RWPE2 (cell line): ENCODE measurements at regions not wholly inside any gene's neighbourhood (a gene's known extent, or its start where the extent isn't known, plus 50 kb on each side); places are given as distances from the start of the nearest gene placed in this dataset.
A peak's percentile ranks its signal among the peaks of the same experiment; 100 is the strongest.

Experiments
- ATAC-seq: fragments of 200-7000 bp; cut with Tn5 transposase; 3 replicates; pipeline ENCODE4 v1.9.1; 2021; ENCODE audit warnings: low read depth
- DNase-seq: peaks from one replicate; pipeline ENCODE4 v3.0.0-alpha.2; 2020; ENCODE audit warnings: low spot score
- H3K27ac ChIP-seq: fragments of 450-650 bp; 2 replicates; pipeline ENCODE4 v1.5.1; 2017; ENCODE audit warnings: mild to moderate bottlenecking; ENCODE audit not compliant: poor library complexity, severe bottlenecking
- H3K27me3 ChIP-seq: fragments of 250-450 bp; sonication (Bioruptor Pico); 2 replicates; pipeline ENCODE4 v1.5.1; 2021; ENCODE audit warnings: mild to moderate bottlenecking, moderate library complexity; ENCODE audit not compliant: insufficient read depth, poor library complexity, severe bottlenecking
- H3K36me3 ChIP-seq: fragments of 250-450 bp; sonication (Bioruptor Pico); 2 replicates; pipeline ENCODE4 v1.5.1; 2020; ENCODE audit warnings: low read depth, mild to moderate bottlenecking, moderate library complexity
- H3K4me1 ChIP-seq: fragments of 250-450 bp; sonication (Bioruptor Pico); 2 replicates; pipeline ENCODE4 v1.5.1; 2021; ENCODE audit warnings: mild to moderate bottlenecking, moderate library complexity; ENCODE audit not compliant: insufficient read depth, poor library complexity, severe bottlenecking
- H3K4me3 ChIP-seq: fragments of 250-450 bp; sonication (Bioruptor Pico); 2 replicates; pipeline ENCODE4 v1.5.1; 2021; ENCODE audit warnings: mild to moderate bottlenecking, moderate library complexity; ENCODE audit not compliant: severe bottlenecking
- H3K9me3 ChIP-seq: fragments of 250-450 bp; sonication (Bioruptor Pico); 2 replicates; pipeline ENCODE4 v1.5.1; 2021; ENCODE audit warnings: mild to moderate bottlenecking, moderate library complexity; ENCODE audit not compliant: severe bottlenecking
- TF ChIP-seq, protein P1 (sequence below): fragments of 450-650 bp; IDR thresholded peaks from one replicate; pipeline ENCODE4 v1.5.1; 2017; ENCODE audit warnings: mild to moderate bottlenecking, moderate library complexity; ENCODE audit not compliant: poor library complexity, severe bottlenecking

DNA sequence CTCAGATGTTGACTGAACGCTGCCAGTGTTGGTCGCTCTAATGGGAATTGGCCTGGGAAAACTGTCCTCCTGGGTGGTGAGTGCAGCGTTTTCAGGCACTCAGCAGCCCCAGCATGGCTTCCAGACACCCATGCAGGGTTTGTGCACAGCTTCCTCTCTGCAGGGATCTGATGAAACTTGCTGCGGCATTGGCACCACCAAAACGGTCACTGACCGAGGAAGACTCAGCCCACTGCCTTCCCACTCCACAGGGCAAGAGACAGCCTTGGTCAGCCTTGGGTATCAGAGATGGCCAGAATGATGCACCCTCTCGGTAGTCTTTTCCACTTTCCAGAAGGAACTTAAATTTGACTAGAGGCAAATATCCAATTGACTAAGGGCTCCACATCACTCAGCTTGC lies 398.9 kb downstream of the IRS2 start:
- peaks cover 14% of the 10 kb centered on the region for H3K4me1 ChIP-seq
- no peak overlapping the region for H3K4me3 ChIP-seq
- no peaks in the 10 kb centered on the region for H3K9me3 ChIP-seq
- H3K27ac ChIP-seq = no peak overlapping the region
- H3K36me3 ChIP-seq = no peaks in the 10 kb centered on the region
- no peaks in the 10 kb centered on the region for H3K27me3 ChIP-seq
- DNase-seq (no peak), ATAC-seq (no peak)
- TF ChIP-seq, protein P1, sequence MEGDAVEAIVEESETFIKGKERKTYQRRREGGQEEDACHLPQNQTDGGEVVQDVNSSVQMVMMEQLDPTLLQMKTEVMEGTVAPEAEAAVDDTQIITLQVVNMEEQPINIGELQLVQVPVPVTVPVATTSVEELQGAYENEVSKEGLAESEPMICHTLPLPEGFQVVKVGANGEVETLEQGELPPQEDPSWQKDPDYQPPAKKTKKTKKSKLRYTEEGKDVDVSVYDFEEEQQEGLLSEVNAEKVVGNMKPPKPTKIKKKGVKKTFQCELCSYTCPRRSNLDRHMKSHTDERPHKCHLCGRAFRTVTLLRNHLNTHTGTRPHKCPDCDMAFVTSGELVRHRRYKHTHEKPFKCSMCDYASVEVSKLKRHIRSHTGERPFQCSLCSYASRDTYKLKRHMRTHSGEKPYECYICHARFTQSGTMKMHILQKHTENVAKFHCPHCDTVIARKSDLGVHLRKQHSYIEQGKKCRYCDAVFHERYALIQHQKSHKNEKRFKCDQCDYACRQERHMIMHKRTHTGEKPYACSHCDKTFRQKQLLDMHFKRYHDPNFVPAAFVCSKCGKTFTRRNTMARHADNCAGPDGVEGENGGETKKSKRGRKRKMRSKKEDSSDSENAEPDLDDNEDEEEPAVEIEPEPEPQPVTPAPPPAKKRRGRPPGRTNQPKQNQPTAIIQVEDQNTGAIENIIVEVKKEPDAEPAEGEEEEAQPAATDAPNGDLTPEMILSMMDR = no peak

DNA sequence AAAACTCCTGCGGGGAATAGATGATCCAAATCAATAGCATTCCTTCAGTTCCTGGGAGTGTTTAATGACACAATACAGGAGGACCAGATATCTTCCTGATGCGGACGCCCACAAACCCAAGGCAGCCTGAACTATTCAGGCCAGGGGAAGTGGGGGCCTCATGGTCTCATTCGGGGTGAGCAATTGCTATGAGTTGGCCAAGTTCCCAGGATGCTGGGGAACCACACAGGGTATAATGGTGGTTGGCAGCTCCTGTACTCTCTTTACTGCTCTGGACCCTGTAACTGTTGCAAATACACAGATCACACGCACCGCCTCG lies 401.2 kb downstream of the IRS2 start:
- Histone ChIP-seq H3K27ac (no peak overlapping the region), H3K9me3 (no peaks in the 10 kb centered on the region), H3K27me3 (no peaks in the 10 kb centered on the region), H3K36me3 (no peaks in the 10 kb centered on the region), H3K4me3 (no peak overlapping the region), H3K4me1 (peaks cover 25% of the 10 kb centered on the region)
- ATAC-seq = no peak
- TF ChIP-seq, protein P1 = no peak
- no peak for DNase-seq

DNA sequence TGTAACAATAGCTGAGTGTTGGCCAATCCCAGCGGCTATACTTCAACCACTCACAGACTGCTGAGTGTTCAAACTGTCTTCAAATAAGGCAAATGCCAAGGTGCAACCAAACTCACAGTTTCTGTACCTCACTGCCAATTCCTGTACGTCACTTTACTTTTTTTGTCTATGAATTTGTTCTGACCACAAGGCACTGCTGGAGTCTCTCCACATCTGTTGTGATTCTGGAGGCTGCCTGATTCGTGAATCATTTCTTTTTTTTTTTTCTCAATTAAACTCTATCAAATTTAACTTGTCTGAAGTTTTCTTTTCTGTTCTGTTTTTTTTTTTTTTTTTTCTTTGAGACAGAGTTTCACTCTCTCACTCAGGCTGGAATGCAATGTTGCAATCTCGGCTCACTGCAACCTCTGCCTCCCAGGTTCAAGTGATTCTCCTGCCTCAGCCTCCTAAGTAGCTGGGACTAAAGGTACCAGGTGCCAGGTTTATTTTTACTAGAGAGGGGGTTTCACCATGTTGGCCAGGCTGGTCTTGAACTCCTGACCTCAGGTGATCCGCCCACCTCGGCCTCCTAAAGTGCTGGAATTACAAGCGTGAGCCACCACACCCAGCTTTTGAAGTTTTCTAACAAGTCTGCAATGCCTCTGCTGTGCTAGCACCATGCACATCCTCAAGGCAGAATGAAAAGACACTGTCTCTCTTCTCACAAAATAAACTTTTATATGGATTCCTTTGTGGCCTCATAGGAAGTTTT lies 401.7 kb downstream of the IRS2 start:
- DNase-seq = no peak
- H3K27me3 ChIP-seq = no peaks in the 10 kb centered on the region
- TF ChIP-seq, protein P1 = no peak

DNA sequence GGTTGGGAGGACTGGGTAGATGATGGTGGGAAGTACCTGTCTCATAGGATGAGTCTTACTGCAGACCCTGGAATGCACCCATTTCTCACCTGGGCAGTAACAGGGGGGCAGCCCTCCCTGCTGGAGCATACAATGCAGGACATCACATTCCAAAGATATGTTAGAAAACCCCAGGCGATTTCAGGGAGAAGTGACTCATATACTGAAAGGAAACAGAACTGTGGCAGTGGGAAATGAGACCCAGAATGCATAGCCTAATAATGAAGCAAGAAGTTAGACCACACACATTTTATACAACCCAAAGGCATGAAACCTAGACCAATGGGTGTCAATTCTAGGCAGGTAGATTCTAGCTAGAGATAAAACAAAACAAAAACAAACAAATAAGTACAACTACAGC lies 402.7 kb downstream of the IRS2 start:
- H3K4me3 ChIP-seq = no peak overlapping the region
- no peaks in the 10 kb centered on the region for H3K9me3 ChIP-seq
- H3K36me3 ChIP-seq = no peaks in the 10 kb centered on the region
- peaks cover 17% of the 10 kb centered on the region for H3K4me1 ChIP-seq
- no peaks in the 10 kb centered on the region for H3K27me3 ChIP-seq
- TF ChIP-seq, protein P1 = no peak
- DNase-seq (no peak), ATAC-seq (peak; percentile 94)
- peak overlapping the region; percentile 44 for H3K27ac ChIP-seq

More for the DNA sequence above, 401.7 kb downstream of the IRS2 start:
- H3K4me3 ChIP-seq = no peak overlapping the region
- no peaks in the 10 kb centered on the region for H3K9me3 ChIP-seq
- H3K27ac ChIP-seq = peak overlapping the region; percentile 44
- ATAC-seq = no peak
- peaks cover 23% of the 10 kb centered on the region for H3K4me1 ChIP-seq
- no peaks in the 10 kb centered on the region for H3K36me3 ChIP-seq

DNA sequence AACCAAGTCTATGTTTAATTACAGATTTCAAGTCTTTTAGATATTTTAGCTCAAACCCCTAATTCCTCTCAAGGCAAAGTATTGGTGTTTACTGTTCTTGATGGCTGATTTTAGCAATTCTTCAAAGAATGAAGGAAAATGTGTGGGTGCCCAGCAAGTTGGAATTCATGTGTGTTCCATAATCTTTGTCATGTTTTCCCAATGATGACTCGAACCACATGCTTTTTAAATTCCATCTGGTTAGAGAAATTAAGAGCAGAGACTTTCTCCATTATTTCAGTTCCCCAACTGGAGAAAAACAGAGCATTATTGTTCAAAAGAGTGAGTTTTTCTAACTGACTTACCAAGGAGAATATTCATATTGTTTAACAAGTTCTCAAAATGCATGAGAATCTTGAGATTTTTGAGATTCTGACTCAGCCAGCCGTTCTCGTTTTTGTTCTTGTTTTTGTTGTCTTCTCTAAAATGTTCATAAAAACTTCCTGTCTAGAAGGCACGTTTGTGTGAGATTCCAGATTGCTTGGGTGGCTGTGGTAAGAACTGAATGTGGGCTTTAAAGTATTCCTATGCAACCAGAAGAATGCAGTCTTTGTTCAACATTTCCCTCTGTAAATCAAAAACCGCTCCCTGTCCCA lies 404.7 kb downstream of the IRS2 start:
- Histone ChIP-seq H3K4me3 (no peak overlapping the region), H3K27me3 (no peaks in the 10 kb centered on the region), H3K27ac (peak overlapping the region; percentile 68), H3K36me3 (no peaks in the 10 kb centered on the region), H3K9me3 (no peaks in the 10 kb centered on the region), H3K4me1 (peaks cover 17% of the 10 kb centered on the region)
- ATAC-seq = 0 out of 3 replicates have a peak, but pooled peaks have one; percentile 28
- TF ChIP-seq, protein P1 = no peak
- no peak for DNase-seq
